MM.1S (cell line): ENCODE measurements at regions not wholly inside any gene's neighbourhood (a gene's known extent, or its start where the extent isn't known, plus 50 kb on each side); places are given as distances from the start of the nearest gene placed in this dataset.

Experiments
- EZH2 ChIP-seq: fragments of 300-600 bp; sonication (generic); optimal IDR thresholded peaks from 2 replicates; pipeline ENCODE3; 2017; ENCODE audit warnings: low read depth, mild to moderate bottlenecking, antibody characterized with exemption, low read length, mixed read lengths
- EZH2phosphoT487 ChIP-seq: fragments of 300-600 bp; sonication (generic); IDR thresholded peaks from 2 replicates; pipeline ENCODE4 v1.6.1; 2018; ENCODE audit warnings: antibody characterized with exemption, low read length
- TF ChIP-seq, protein P1 (sequence below): fragments of 300-600 bp; sonication (generic); IDR thresholded peaks from 2 replicates; pipeline ENCODE4 v1.5.1; 2016; ENCODE audit warnings: antibody characterized with exemption, low read length, mixed read lengths

DNA sequence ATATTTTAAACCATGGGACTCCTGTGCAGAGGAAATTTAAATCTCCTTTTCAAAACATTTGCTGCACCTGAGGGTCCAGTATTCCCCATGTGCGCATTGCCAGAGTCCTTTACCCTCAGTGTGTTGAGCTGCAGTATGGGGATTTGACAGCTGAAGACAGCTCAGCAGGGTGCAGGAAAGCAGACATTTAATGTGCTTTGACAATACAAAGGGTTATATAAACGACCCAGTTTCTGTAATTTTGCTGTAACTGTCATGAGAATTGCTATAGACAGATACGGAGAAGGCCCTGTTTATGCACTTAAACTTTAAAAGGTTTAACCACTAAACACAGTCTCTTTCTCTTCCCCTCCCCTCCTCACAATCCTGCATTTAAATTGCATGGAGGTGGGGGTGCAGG, 393.4 kb downstream of the MID1IP1 start:
- TF ChIP-seq, protein P1, sequence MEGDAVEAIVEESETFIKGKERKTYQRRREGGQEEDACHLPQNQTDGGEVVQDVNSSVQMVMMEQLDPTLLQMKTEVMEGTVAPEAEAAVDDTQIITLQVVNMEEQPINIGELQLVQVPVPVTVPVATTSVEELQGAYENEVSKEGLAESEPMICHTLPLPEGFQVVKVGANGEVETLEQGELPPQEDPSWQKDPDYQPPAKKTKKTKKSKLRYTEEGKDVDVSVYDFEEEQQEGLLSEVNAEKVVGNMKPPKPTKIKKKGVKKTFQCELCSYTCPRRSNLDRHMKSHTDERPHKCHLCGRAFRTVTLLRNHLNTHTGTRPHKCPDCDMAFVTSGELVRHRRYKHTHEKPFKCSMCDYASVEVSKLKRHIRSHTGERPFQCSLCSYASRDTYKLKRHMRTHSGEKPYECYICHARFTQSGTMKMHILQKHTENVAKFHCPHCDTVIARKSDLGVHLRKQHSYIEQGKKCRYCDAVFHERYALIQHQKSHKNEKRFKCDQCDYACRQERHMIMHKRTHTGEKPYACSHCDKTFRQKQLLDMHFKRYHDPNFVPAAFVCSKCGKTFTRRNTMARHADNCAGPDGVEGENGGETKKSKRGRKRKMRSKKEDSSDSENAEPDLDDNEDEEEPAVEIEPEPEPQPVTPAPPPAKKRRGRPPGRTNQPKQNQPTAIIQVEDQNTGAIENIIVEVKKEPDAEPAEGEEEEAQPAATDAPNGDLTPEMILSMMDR, result no peak
- TF ChIP-seq EZH2phosphoT487, result no peak
- TF ChIP-seq EZH2, result no peak
